Right cardiac atrium (tissue), 5 donors: ENCODE measurements at regions not wholly inside any gene's neighbourhood (a gene's known extent, or its start where the extent isn't known, plus 50 kb on each side); places are given as distances from the start of the nearest gene placed in this dataset.

Experiments used
- ATAC-seq, 2 donors: fragments of 200-7000 bp; cut with Tn5 transposase; one replicate each; pipeline versions ENCODE4 v1.8.0 to v1.9.1; 2020; ENCODE audit warnings: moderate library complexity in 2 of 2, mild to moderate bottlenecking in 1 of 2
- DNase-seq, 3 donors: peaks; one replicate each; pipeline ENCODE4 v3.0.0-alpha.2; 2020
- H3K27ac ChIP-seq: one replicate; pipeline ENCODE4 v1.5.1; 2013; ENCODE audit warnings: mild to moderate bottlenecking, low read length, control low read depth, moderate library complexity
- H3K27me3 ChIP-seq: one replicate; pipeline ENCODE4 v1.6.1; 2013; ENCODE audit not compliant: control insufficient read depth, insufficient read depth
- H3K4me1 ChIP-seq: one replicate; pipeline ENCODE4 v1.6.1; 2013; ENCODE audit warnings: low read length; ENCODE audit not compliant: control insufficient read depth, insufficient read depth
- H3K4me3 ChIP-seq: one replicate; pipeline ENCODE4 v1.5.1; 2013; ENCODE audit warnings: low read length, control low read depth
- H3K9me3 ChIP-seq: one replicate; pipeline ENCODE4 v1.6.1; 2013; ENCODE audit warnings: low read length; ENCODE audit not compliant: control insufficient read depth
- WGBS: extraction: QIAGEN DNeasy Blood & Tissue Kit; methylation state at CpG from one replicate; pipeline ENCODE4 v1.1.7; 2013; 5-methylcytosine and 5-hydroxymethylcytosine counted together
- intact Hi-C, 4 donors: fragments of 100-400 bp; cut with DNase I; formaldehyde crosslinking; loops; one replicate each; pipeline versions ENCODE4 v1.11.0 to v1.14.0; 2022 to 2023
- donor health status: healthy with polysubstance abuse.
- donor health status: DM: no; HTN: yes; CAD: no.
- donor health status: DM: no; HTN: no; CAD: no.
- donor health status: DM: no; HTN: yes; CAD: no; lungs with severe emphysema.
- donor health status: DM: yes; HTN: yes; CAD: no.

DNA sequence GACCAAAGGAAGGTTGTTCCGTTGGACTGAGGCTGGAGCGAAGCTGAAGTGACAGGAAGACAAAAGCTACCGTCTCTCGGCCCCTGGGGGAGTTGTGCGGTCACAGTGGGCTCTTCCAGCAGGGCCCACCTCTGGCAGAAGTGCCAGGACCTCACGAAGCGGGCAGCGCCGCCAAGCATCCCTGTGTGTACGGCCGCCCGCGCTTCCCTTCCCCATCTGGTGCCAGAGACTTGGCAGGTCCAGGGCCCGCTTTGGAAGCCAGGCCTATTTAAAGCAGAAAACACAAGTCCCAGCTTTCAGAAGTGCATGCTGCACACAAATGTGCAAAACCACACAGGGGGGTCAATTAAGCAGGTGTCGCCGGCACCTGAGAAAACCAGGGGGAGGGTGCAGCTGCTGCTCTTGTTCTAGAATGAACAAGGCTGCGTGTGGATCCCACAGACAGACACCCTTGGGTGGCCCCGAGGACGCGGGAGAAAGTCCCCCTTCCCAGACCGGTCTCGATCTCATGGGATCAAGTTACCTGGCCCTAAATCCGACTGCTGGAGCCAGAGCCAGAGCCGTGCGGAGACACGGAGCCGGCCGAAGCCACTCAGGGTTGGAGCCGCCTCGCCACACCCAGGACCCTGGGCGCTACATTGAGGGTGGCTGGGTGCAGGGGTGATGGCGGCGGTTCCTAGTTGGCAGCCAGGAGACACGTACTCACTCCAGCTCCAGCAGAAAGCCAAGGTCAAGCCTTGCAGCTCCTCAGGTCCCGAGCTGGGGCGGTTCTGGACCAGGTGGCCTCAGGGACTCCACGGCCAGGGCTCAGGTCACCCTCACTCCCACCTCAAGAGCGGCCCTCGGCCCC is 51.8 kb upstream of the PPP2R2D start:
- Histone ChIP-seq H3K4me3 (no peak overlapping the region), H3K27me3 (no peaks in the 10 kb centered on the region), H3K27ac (no peak overlapping the region), H3K4me1 (no peaks in the 10 kb centered on the region), H3K9me3 (no peaks in the 10 kb centered on the region)
- DNase-seq = no peak
- intact Hi-C loops = no loop called here
- WGBS = 88% methylated on average over 39 of the region's 39 CpGs
- no peak for ATAC-seq

DNA sequence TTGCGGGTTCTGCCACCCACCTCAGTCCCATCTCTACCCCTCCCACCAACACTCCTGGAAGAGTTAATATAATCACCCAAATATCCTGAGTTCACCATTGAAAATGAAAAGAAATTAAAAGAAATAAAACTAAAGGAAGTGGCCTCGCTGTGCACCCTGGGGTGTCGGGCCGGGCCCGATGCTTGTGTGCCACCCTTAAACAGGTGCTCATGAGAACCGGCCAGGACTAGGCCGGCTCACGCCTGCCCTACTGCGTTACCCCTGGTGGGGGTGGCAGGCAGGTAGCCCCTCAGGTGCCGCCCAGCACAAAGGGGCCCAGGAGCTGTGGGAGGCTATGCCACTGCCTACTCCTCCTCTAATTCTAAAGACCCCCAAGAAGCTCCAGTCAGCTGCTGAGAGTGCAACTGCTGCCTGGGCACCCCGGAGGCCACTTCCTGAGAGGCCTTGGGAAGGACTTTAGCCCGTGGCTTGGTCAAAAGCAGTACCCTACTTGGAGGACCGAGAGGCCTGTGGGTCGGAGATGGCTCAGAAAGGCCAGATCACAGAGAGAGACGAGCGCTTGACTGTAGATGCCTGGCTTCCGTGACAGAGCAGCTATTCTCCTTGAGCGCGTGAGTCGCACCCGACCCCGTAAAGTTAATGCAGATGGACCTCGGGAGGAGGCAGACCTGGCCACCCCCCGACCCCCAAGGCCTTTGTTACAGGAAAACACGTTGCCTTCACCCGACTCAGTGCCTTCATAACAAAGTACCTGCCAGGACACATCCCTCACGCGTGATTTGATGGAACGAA is 51.0 kb upstream of the PPP2R2D start:
- Histone ChIP-seq H3K27ac (no peak overlapping the region), H3K4me1 (no peaks in the 10 kb centered on the region), H3K27me3 (no peaks in the 10 kb centered on the region), H3K9me3 (no peaks in the 10 kb centered on the region), H3K4me3 (no peak overlapping the region)
- WGBS = 87% methylated on average over 29 of the region's 29 CpGs
- DNase-seq (no peak), ATAC-seq (no peak)
- intact Hi-C loops = no loop called here

DNA sequence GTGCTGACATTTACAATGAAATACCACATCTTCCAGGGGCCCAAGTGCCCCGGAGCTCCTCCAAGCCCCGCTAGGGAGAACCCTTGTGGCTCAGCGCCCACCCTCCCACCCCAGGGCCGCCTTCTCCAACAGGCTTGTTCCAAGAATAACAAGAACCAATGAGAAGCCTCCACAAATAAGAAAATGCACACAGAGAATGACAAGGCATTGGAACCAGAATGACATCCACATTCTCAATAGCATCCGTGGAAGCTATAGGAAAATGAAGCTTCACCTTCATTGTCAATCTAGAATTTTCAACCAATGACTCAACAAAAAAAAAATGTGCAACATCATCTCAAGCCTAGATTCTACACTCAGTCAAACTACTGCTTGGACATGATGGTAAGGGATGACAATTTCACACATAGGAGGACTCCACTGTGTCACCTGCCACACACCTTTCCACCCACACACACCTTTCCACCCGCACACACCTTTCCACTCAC is 50.4 kb upstream of the PPP2R2D start:
- ATAC-seq = no peak
- intact Hi-C loops = no loop called here
- no peak overlapping the region for H3K4me3 ChIP-seq
- no peak overlapping the region for H3K27ac ChIP-seq
- H3K27me3 ChIP-seq = no peaks in the 10 kb centered on the region
- H3K9me3 ChIP-seq = no peaks in the 10 kb centered on the region
- no peaks in the 10 kb centered on the region for H3K4me1 ChIP-seq
- DNase-seq = no peak
- 62% methylated on average over 6 of the region's 6 CpGs for WGBS
